ENCODE measurements at regions not wholly inside any gene's neighbourhood (a gene's known extent, or its start where the extent isn't known, plus 50 kb on each side); places are given as distances from the start of the nearest gene placed in this dataset.

DNA sequence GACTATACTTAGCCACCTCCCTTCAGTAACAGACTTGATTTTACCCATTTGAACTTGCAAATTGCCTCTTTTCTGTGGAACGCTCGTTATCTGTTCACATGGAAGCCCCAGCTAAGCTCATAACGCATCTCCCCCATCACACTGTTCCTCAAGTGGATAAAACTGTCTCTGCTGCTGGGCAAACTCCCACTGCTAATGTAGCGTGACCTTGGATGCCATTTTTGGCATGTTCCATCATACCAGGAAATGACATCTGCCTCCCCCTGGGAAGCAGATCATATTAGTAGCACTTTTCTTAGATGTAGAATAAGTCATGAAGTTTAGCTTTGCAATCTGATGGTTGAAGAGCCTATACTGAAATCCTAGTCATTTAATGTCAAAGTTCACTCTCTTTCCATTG is 528.7 kb upstream of the PLXNA2 start:
- DNase-seq (ENCODE audit: low read depth): no peak

DNA sequence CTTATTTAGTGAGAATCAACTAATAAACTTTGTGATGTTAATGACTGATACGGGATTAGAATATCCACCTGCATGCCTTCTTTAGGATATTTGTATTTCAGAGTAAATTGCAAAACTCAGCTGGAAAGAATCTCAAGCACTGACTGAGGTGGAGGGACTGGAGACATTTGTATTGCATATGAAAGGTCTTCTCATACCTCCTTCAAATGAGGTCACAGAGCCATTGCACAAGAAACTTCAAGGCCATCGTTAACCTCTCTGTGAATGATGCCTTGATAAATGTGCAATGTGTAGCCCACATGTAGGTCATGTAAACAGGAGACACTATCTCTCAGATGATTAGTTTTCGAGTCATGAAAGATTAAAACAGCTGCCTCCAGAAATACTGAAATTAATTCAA is 531.7 kb upstream of the PLXNA2 start:
- DNase-seq (ENCODE audit: low read depth): no peak

DNA sequence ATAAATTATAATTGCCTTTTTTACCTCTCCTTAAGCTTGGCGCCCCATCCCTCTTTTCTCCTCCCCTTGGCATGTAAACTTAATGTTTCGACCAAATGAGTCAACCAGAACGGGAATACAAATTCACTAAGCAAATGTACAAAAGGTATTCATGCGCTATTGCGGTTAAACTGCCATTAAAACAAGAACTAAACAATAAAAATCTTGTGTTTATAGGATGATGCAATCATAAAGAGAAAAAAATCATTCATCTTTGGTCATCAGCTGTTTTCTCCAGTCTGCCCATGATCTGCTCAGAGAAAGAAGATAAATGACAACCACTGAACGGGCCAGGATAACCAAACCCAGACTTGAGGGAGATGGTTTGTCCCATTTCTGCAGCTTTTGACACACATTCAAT is 534.2 kb upstream of the PLXNA2 start:
- no peak for DNase-seq (ENCODE audit: low read depth)

- DNase-seq (ENCODE audit: low read depth): peak; percentile 73
These were observed 537.3 kb upstream of the PLXNA2 start for GRCh38 chr1:208781391-208782045.

- peak; percentile 58 for DNase-seq (ENCODE audit: low read depth)
These were observed 538.0 kb upstream of the PLXNA2 start for GRCh38 chr1:208782186-208782585.

GRCh38 chr1:208785629-208786028 is 541.4 kb upstream of the PLXNA2 start:
- DNase-seq (ENCODE audit: low read depth): no peak

GRCh38 chr1:208787219-208787618 is 543.0 kb upstream of the PLXNA2 start:
- peak; percentile 46 for DNase-seq (ENCODE audit: low read depth)

DNA sequence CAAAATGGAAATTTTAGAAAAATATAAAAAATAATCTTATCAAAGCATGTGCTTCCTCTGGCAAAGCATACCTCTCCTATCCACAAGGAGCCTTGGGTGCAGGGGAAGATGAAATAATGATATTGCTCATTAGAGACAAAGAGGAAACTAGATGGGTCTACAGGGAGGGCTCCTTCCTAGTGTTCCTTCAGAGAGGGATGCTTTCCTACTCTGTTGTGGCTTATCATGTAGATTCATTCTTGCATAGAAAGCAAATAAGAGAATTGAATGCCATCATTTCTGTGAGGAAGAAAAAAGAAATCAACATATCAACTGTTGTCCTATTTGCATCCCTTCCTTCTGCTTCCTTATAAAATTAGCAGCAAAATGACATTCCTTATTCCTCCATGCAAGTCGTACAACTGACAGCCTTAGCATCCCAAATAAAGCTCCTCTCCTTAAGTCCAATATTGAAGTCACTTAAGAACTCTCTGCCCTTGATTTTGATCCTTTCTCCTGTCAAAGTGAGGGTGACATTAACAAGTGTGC is 543.9 kb upstream of the PLXNA2 start:
- no peak for DNase-seq (ENCODE audit: low read depth)

- DNase-seq (ENCODE audit: low read depth): peak; percentile 68
These were observed 547.3 kb upstream of the PLXNA2 start for GRCh38 chr1:208791456-208791855.

- DNase-seq (ENCODE audit: low read depth): no peak
These were observed 549.7 kb upstream of the PLXNA2 start for GRCh38 chr1:208793861-208794345.

GRCh38 chr1:208799186-208799585 is 555.0 kb upstream of the PLXNA2 start:
- no peak for DNase-seq (ENCODE audit: low read depth)

DNA sequence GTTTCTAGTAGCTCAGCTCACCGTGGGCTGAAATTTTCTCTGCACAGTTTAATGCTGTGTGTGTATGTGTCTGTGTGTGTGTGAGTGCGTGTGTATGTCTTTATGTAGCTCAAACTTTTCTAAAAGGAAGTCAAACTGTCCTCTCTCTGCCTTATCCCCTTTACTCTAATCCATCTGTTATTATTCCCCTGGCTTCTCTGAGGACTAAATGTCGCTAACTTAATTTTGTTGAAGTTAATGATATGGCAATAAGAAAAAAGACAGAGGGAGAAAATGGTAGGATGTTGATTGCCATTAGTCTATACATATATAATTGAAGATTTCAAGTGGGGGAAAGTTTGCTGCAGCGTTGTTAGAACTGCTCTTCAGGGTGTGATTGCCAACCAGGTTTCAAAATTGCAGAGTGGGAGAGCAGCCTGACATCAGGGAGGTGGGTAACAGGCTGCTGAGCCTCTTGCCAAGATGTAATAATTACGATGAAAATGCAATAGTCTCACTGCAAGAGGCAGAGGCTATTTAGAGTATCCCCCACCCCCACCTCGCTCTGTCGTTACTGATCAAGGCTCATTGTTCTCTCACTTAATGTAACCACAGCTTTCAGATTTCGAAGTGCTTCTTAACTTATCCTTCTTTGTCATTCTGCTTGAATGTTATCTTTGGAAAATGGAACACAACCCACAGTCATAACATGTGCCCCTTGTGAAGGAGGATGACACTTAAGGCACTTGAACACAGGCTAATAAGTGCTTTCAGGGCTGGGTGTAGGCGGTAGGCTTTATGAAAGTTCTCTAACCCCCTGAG is 559.0 kb upstream of the PLXNA2 start:
- no peak for DNase-seq (ENCODE audit: low read depth)

DNA sequence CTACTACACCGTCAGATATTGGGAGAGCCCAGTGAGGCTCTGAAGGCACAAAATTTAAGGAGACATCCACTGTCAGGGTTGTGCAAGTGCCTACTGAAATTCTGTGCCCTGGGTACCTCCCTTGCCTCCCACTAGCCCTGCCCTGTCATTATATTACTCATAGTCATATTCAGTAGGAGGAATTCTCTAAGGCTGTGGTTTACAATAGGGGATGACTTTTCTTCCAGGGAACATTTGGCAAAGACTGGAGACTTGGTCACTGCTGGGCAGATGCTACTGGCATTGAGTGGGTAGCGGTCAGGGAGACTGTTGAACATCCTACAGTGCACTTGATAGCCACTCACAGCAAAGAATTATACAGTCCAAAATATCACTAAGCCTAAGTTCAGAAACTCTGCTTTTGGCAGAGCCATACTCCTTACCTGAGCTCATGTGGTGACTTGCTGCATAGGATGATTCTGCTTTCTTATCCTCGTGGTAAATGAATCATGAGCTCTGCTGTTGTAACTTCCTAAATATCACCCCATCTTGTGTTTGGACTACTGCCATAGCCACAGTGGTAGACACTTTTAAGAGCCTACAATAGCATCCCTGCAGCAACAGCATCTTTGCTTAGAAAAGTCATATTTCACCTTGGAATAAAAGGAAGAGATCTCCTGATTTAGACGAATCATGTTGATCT is 563.4 kb upstream of the PLXNA2 start:
- DNase-seq (ENCODE audit: low read depth): peak; percentile 74

DNA sequence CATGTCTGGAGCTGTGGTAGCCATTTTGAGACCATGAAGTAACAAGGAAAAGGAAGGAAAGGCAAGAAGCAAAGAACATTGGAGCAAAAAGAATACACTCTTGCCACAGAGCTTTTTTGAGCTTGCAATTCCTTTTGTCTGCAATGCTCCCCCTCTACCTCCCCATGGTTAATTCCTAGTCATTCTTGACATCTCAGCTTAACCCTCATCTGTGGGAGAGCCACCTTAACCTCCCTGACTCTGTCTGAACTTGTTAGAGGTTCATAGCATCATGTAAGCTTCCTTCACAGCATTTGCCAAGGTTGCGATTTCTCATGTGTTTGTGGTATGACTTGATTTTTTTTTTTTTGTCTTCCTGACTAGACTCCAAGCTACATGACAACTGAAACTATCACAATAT is 564.1 kb upstream of the PLXNA2 start:
- no peak for DNase-seq (ENCODE audit: low read depth)

DNA sequence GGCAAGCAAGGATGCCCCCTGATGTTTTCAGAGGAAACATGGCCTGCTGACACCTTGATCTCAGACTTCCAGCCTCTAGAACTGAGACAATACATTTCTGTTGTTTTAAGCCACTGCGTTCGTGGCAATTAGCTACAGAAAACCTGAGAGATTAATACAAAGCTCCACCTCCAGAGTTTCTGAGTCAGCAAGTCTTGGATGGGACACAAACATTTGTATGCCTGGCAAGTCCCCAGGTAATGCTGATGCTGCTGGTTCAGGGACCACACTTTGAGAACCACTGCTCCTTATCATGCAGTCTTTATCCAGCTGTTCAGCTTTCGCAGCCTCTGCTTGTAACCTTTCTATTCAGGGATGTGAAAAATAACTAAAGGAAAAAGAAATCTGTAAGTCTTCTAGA is 565.7 kb upstream of the PLXNA2 start:
- no peak for DNase-seq (ENCODE audit: low read depth)

GRCh38 chr1:208818770-208819445 is 574.7 kb upstream of the PLXNA2 start:
- no peak for DNase-seq (ENCODE audit: low read depth)

- DNase-seq (ENCODE audit: low read depth): peak; percentile 32
These were observed 576.5 kb upstream of the PLXNA2 start for GRCh38 chr1:208820580-208821212.

DNA sequence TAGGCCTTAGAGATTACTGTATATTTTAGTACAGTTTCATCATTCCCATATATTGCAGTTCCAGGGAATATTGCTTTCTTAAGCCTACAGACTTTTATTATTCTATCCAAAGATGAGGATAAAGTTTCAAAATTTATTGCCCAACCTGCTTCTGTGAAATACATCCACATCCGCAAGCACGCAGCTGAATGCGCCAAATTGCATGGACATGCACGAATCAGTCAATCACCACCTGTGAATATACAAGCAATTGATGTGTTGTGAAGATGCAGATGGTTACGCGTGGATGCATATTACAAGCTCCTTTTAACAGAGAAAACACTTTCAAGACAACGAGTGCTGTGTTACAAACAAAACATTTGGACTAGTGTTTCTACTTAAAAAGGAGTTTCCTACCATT is 577.8 kb upstream of the PLXNA2 start:
- no peak for DNase-seq (ENCODE audit: low read depth)

DNA sequence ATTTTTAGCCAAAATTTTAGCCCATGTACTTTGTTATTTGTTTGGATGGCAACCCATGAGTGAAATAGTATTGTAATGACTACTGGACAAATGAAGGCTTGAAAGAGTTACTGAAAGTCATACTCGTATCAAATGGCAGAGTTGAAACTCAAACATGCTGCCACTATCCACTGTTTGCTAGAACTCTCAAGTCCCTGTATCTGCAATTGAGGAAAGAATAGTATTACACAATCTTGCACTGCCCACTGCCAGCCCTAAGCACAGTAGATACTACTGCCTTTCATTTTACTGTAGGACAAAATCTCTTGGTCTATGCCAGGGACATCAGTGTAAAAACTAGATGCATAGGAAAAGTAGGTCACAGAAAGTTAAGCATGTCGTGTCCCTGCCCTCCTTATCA is 581.1 kb upstream of the PLXNA2 start:
- peak; percentile 20 for DNase-seq (ENCODE audit: low read depth)

DNA sequence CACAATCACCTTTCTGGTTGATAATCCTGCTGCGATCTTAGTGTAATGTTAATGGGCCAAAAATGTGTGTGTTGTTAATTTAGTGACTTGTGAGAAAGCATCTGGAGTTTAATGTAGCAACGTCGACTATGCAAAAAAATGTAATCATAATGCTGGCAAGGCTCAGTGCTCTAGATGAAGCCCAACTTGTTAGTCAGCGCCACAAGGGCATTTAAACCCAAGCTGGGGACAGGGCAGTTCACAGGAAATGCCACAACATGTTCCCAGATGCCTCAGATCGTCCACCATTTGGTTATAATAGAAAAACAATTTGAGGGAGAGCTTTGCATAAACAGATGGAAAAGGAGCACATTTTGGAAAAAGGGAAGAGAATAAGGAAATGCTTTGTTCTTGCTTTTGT is 585.4 kb upstream of the PLXNA2 start:
- no peak for DNase-seq (ENCODE audit: low read depth)

Data from myocyte (in vitro differentiated cells).